Left renal pelvis (tissue), 4 donors: ENCODE measurements at regions not wholly inside any gene's neighbourhood (a gene's known extent, or its start where the extent isn't known, plus 50 kb on each side); places are given as distances from the start of the nearest gene placed in this dataset.
"Not testable (repeated sequence)": the region's sequence is repeated elsewhere in the genome, so short reads cannot be mapped to it uniquely, and the experiment has no call there.

ENCODE experiments used
- DNase-seq, 4 donors: peaks; one replicate each; pipeline ENCODE4 v3.0.0-alpha.2; 2013; ENCODE audit warnings: low read depth in 4 of 4, low spot score in 3 of 4

GRCh38 chr3:88000853-88001252, 58.0 kb downstream of the CGGBP1 start:
- no peak for DNase-seq

DNA sequence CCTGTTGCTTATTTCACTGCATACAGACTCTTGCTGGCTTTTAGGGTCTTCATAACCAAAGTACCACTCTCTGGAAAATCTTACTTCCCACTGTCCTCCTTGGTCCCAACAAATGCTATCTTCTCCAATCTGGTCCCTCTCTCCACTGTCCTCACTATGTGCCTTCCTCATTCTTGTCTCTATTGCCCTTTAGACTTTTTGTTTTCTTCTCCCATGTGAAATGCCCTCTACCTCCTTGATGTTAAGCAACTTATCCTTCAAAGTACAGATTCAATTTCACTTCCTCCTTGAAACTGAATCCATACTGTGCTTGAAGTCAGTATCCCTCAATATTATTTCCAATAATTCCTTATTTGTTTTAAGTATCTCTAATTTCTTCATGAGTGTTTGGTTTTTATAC, 60.8 kb downstream of the CGGBP1 start:
- no peak for DNase-seq

- DNase-seq: no peak
Observed at GRCh38 chr3:87997298-87997697, 61.5 kb downstream of the CGGBP1 start.

- no peak for DNase-seq
Observed at GRCh38 chr3:87996882-87997281, 61.9 kb downstream of the CGGBP1 start.

- DNase-seq: no peak
Observed at GRCh38 chr3:87993566-87993965, 65.2 kb downstream of the CGGBP1 start.

DNA sequence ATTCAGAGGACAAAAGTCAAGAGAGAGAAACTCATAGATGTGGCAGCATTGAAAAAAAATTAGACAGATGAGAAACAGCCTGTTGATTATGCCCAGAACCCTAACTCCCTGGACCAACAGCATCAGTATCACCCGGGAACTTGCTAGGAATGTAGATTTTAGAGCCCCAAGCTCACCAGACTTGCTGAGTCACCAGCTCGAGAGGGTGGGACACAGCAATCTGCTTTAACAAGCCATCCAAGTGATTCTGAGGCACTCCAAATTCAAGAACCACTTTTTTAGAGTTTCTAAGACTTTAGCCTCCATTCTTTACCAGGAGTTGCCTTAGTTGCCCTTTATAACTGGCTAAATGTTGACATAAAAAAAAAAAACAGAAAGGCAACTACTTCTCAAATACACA, 70.9 kb downstream of the CGGBP1 start:
- DNase-seq: no peak

GRCh38 chr3:87982421-87982820, 76.4 kb downstream of the CGGBP1 start:
- no peak for DNase-seq

GRCh38 chr3:87979527-87979926, 79.3 kb downstream of the CGGBP1 start:
- no peak for DNase-seq

GRCh38 chr3:87977765-87978164, 81.0 kb downstream of the CGGBP1 start:
- no peak for DNase-seq

GRCh38 chr3:87975716-87976115, 83.1 kb downstream of the CGGBP1 start:
- DNase-seq: no peak

DNA sequence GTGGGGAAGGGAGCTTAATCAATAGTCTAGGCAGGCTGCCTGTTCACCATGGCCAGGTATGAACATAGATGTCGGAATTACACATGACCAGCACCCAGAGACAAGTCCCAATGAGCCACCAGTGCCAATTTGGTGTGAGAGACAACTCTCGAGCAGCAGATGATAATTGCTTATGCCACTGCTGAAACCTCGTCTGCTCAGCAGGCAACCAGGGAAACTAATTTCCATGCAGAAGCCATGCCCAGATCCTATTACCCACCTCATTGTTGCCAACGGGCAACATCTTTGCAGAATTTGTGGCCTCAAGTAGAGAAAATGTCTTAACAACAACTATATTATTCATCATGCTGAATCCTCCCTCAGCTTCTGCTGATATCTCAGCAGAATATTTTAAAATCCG, 84.9 kb downstream of the CGGBP1 start:
- no peak for DNase-seq

- no peak for DNase-seq
Observed at GRCh38 chr3:87969620-87970019, 89.2 kb downstream of the CGGBP1 start.

- no peak for DNase-seq
Observed at GRCh38 chr3:87968668-87969067, 90.1 kb downstream of the CGGBP1 start.

DNA sequence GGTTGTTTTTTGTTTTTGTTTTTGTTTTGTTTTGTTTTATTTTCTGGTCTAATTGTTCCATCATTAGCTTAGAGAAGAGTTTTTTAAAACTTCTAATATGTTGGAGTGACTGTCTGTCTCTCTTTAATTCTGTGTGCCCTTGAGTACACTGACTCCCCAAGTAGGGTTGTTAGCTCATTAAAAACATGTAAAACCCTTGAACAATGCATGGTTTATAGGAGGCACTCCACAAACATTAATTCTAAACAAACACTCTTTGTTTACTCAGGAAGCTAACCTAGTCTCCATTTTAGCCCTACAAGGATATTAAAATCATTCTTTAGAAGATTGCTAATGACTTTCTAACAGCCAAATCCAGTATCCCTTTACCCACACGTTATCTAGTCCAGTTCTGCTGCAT, 100.5 kb downstream of the CGGBP1 start:
- no peak for DNase-seq

GRCh38 chr3:87957575-87957974, 101.2 kb downstream of the CGGBP1 start:
- no peak for DNase-seq

DNA sequence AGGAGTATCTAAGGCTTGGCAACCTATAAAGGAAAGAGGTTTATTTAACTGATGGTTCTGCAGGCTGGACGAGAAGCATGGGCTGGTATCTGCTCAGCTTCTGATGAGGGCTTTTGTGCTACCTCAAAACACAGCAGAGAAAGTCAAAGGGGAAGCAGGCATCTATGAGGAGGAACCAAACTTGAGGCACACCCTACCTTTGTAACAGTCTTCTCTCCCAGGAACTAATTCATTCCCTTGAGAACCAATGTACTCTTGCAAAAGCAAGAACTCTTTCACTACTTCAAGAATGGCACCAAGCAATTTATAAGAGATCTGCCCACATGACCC, 109.0 kb downstream of the CGGBP1 start:
- no peak for DNase-seq

DNA sequence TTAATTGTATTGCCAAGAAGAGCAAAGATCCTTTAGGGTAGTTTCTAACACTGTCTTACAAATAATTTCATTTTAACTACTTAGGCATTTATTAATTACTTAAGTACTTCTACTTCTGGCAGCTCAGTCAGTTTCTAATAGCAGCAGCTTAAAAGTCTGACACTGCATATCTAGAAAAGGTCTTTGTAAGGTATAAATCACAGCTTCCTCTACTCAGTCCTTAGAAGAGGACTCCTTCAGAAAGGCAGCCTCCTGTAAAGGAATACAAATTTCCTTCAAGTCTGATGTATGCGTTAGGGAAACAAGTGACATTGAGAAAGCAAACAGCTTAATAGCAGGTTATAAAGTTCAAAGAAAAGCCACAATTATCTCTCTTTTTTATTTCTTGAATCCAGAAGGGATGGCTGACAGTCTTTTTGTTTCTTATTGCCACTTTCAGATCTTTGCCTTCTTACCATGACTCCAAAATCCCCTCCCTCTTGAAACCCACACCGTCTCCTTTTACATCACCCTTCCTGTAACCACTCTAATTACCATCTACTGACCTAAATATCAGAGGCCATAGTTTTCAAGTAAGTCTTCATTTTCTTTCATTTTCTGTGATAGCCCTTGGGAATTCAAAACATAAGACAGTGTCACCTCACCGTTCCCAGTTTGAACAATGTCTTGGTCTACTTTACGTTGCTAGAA, 109.5 kb downstream of the CGGBP1 start:
- no peak for DNase-seq

DNA sequence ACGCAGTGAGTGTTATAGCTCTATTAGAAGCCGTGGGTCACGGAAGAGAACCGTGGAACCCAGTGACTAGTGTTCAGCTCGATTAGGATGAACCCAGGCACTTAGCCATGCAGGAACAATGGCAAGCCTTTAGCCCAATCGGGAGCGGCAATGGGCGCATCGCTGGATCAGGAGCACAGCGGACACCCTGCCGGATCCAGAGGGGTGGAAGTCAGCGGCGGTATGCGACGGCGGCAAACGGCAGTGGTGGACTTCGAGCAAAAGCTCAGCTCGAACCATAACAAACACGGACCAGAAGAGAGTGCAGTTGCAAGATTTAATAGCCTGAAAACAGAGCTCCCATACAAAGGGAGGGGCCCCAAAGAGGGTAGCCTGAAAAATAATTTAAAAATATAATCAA, 112.8 kb downstream of the CGGBP1 start:
- DNase-seq: not testable (repeated sequence)

DNA sequence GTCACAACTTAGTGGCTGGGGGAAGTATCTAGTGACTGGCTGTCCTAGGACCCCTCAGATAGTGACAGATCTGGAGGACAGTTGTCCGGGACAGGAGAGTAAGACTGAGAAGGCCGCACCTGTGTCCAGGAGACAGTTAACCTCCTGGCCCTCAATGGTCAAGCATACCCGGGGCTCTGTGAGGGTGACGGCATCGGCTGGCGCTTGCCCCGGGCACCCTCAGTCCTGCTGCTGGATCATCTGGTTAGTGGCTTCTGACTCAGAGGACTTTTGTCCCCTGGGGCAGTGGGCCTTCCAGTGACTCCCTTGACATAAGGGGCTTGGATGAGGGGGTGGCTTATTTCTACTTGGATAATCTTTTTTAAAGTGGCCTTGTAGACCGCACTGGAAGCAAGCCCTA, 116.5 kb downstream of the CGGBP1 start:
- not testable (repeated sequence) for DNase-seq

- DNase-seq: no peak
Observed at GRCh38 chr3:87924485-87924884, 134.3 kb downstream of the CGGBP1 start.

- DNase-seq: no peak
Observed at GRCh38 chr3:87920549-87920948, 138.3 kb downstream of the CGGBP1 start.

DNA sequence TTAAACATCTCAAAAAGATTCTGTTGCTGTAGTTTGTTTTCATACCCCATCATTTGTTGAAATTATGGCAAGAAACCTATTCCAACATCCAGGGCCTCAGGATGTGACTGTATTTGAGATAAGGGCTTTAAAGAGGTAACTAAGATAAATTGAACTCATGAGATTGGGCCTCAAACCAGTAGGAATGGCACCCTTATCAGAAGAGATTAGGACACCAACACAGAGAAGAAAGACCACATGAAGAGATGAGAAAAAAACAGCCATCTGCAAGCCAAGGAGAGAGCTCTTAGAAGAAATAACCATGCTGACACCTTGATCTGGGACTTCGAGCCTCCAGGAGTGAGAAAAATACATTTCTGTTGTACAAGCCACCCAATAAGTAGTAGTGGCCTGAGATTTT, 157.7 kb downstream of the CGGBP1 start:
- DNase-seq: no peak

DNA sequence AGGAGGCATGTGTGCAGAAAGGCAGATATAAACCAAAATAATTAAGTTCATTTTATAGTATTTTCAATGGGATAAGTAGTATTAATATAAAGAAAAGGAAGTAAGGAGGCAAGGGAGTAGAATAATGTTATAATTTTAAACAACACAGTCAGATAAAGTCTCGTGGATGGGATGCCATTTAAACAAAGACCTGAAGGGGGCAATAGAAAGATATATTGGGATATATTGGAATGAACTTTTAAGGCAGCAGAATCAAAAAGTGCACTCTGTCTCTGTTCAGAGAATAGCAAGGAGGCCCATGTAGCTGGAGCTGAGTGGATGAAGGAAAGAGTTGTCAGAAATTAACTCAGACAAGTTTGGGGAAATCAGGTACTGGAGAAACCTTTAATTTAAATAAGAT, 158.7 kb downstream of the CGGBP1 start:
- DNase-seq: no peak
